ENCODE measurements at regions not wholly inside any gene's neighbourhood (a gene's known extent, or its start where the extent isn't known, plus 50 kb on each side); places are given as distances from the start of the nearest gene placed in this dataset.

GRCh38 chr18:55863876-55864275, 275.9 kb upstream of the TCF4 start:
- Histone ChIP-seq H3K27me3 (no peaks in the 10 kb centered on the region), H3K4me1 (peaks cover 0 to 10% (median 0%) of the 10 kb centered on the region in 3 donors), H3K36me3 (no peaks in the 10 kb centered on the region), H3K9me3 (no peaks in the 10 kb centered on the region), H3K27ac (peak overlapping the region in 1 of 4 donors; percentile 5), H3K4me3 (no peak overlapping the region)
- intact Hi-C loops (cut with DNase I), result no loop called here
- TF ChIP-seq, protein P1, sequence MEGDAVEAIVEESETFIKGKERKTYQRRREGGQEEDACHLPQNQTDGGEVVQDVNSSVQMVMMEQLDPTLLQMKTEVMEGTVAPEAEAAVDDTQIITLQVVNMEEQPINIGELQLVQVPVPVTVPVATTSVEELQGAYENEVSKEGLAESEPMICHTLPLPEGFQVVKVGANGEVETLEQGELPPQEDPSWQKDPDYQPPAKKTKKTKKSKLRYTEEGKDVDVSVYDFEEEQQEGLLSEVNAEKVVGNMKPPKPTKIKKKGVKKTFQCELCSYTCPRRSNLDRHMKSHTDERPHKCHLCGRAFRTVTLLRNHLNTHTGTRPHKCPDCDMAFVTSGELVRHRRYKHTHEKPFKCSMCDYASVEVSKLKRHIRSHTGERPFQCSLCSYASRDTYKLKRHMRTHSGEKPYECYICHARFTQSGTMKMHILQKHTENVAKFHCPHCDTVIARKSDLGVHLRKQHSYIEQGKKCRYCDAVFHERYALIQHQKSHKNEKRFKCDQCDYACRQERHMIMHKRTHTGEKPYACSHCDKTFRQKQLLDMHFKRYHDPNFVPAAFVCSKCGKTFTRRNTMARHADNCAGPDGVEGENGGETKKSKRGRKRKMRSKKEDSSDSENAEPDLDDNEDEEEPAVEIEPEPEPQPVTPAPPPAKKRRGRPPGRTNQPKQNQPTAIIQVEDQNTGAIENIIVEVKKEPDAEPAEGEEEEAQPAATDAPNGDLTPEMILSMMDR (IDR thresholded peaks at IDR 0.05), result no peak
- TF ChIP-seq POLR2A (IDR thresholded peaks at IDR 0.05), result no peak
- 39 to 63% methylated on average over 7 of the region's 7 CpGs for WGBS, 2 donors
- no peak for DNase-seq

- WGBS, 2 donors, result 85 to 86% methylated on average over 4 of the region's 4 CpGs
These were observed 275.4 kb upstream of the TCF4 start for GRCh38 chr18:55863391-55863706.

DNA sequence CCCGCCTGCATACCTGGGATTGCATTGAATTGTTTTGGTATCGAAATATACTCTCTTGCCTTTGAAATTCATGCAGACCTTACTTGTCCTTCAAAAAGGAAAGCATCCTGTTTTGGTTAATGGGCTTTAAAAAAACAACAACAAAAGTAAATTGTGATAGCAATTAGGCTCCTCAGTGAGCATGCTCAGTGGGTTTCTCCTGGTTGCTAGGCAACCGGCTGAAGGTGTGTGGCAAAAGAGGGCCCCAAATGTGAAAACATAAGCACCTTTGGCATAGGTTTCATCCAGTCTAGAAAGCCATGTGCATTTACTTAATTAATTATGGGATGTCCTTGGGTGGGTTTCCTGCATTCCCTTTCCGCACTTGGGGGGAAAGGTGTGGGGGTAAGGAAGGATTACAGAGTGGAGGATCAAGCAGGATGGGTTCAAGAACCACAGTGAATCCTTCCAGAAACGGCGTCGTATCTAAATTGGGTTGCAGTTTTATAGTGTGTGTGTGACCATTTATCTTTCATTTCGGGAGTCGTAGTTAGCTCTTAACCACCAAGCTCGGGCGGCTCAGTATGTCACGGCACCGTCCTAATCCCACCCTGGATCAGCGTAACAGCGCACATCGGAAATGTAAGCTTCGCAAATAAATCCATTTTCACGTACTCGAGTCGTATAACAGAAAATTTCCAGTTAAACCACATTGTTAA, 274.9 kb upstream of the TCF4 start:
- WGBS, 2 donors, result 89 to 96% methylated on average over 20 of the region's 20 CpGs
- intact Hi-C loops (cut with DNase I), result no loop called here
- Histone ChIP-seq H3K36me3 (no peaks in the 10 kb centered on the region), H3K4me1 (peaks cover 0 to 21% (median 0%) of the 10 kb centered on the region in 3 donors), H3K27ac (peak overlapping the region in 1 of 4 donors; percentile 5), H3K4me3 (no peak overlapping the region), H3K27me3 (no peaks in the 10 kb centered on the region), H3K9me3 (no peaks in the 10 kb centered on the region)
- no peak for DNase-seq
- TF ChIP-seq, protein P1 (IDR thresholded peaks at IDR 0.05), result no peak
- TF ChIP-seq POLR2A (IDR thresholded peaks at IDR 0.05), result no peak

More at GRCh38 chr18:55863391-55863706, 275.4 kb upstream of the TCF4 start:
- no peaks in the 10 kb centered on the region for H3K27me3 ChIP-seq
- H3K4me3 ChIP-seq, result no peak overlapping the region
- H3K27ac ChIP-seq, result peak overlapping the region in 1 of 4 donors; percentile 5
- intact Hi-C loops (cut with DNase I), result no loop called here
- H3K36me3 ChIP-seq, result no peaks in the 10 kb centered on the region
- peaks cover 0 to 16% (median 0%) of the 10 kb centered on the region in 3 donors for H3K4me1 ChIP-seq
- no peak for DNase-seq
- no peak for TF ChIP-seq POLR2A (IDR thresholded peaks at IDR 0.05)
- TF ChIP-seq, protein P1 (IDR thresholded peaks at IDR 0.05), result no peak
- H3K9me3 ChIP-seq, result no peaks in the 10 kb centered on the region

GRCh38 chr18:55861266-55861665, 273.3 kb upstream of the TCF4 start:
- H3K36me3 ChIP-seq, result no peaks in the 10 kb centered on the region
- H3K4me3 ChIP-seq, result no peak overlapping the region
- no peaks in the 10 kb centered on the region for H3K9me3 ChIP-seq
- intact Hi-C loops (cut with DNase I), result no loop called here
- WGBS, 2 donors, result 56 to 75% methylated on average over 5 to 6 of the region's 6 CpGs
- TF ChIP-seq POLR2A (IDR thresholded peaks at IDR 0.05), result no peak
- TF ChIP-seq, protein P1 (IDR thresholded peaks at IDR 0.05), result peak in 5 of 6 experiments; percentile 24 to 58 (median 33)
- H3K4me1 ChIP-seq, result peaks cover 0 to 36% (median 0%) of the 10 kb centered on the region in 3 donors
- DNase-seq, result no peak
- no peaks in the 10 kb centered on the region for H3K27me3 ChIP-seq
- no peak overlapping the region for H3K27ac ChIP-seq

DNA sequence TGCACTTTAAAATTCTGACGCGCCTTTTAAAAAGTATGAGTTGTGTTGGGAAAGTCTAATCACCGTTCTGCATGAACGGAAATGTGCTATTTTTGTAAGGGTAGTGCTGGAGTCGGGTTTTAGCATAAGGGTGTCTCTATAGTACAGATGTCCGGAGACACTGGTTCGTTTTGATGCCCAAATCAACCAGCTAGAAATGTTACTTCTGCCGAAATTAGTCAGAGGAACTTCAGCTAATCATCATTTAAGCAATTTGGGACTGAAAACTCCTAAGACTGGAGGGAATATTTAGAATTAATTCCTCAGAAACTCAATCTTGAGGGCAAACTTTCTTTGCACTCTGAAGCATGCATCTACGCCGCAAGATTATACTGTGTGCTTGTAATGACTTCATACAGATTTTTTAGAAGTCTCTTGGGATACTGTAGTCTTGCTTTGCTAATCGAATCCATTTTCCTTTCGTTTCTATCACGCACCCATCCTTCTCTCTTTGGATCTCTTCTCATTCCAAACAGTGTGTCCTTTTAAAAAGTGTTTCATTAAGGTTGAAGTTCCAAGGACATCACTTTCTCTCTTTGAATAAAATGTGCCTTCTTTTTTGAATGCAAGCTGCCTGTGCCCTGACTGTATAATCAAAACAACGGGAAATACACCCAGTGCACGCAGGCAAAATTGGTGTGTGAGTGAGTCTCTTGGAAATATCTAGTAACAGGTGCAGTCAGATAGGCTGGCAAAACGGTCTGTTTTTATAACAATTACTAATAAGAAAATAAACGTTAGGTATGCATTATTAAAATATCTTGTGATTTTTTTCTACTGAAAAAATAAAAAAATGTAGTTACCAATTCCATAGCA, 270.9 kb upstream of the TCF4 start:
- Histone ChIP-seq H3K27me3 (no peaks in the 10 kb centered on the region), H3K4me1 (peaks cover 0 to 45% (median 5%) of the 10 kb centered on the region in 3 donors), H3K36me3 (no peaks in the 10 kb centered on the region), H3K9me3 (no peaks in the 10 kb centered on the region), H3K27ac (no peak overlapping the region), H3K4me3 (peak overlapping the region in 1 of 4 donors; percentile 35)
- 48 to 56% methylated on average over 17 of the region's 17 CpGs for WGBS, 2 donors
- no peak for DNase-seq
- intact Hi-C loops (cut with DNase I), result no loop called here
- no peak for TF ChIP-seq POLR2A (IDR thresholded peaks at IDR 0.05)
- TF ChIP-seq, protein P1 (IDR thresholded peaks at IDR 0.05), result no peak
